Body of pancreas (tissue), 4 donors: ENCODE measurements at regions not wholly inside any gene's neighbourhood (a gene's known extent, or its start where the extent isn't known, plus 50 kb on each side); places are given as distances from the start of the nearest gene placed in this dataset.

Experiments used
- ATAC-seq: fragments of 150-250 bp; one replicate; pipeline ENCODE4 v1.9.1; 2016
- DNase-seq, 4 donors: peaks; one replicate each; pipeline ENCODE4 v3.0.0-alpha.2; 2019
- H3K27ac ChIP-seq, 4 donors: fragments of 200-600 bp; sonication (generic); 1 replicate in 3 of 4; 2 replicates in 1 of 4; pipeline versions ENCODE4 v1.5.1 to v1.6.1; 2016 to 2019; ENCODE audit warnings: mild to moderate bottlenecking in 1 of 4, mixed read lengths in 1 of 4, moderate library complexity in 1 of 4
- H3K27me3 ChIP-seq, 2 donors: fragments of 200-600 bp; sonication (generic); one replicate each; pipeline ENCODE4 v1.6.0; 2016; ENCODE audit warnings: mild to moderate bottlenecking in 1 of 2
- H3K36me3 ChIP-seq, 2 donors: fragments of 200-600 bp; sonication (generic); replicated peaks in 1 of 2; 2 replicates each; pipeline ENCODE4 v1.5.1; 2016; ENCODE audit warnings: low read depth in 2 of 2; ENCODE audit not compliant: insufficient read depth in 1 of 2
- H3K4me1 ChIP-seq: fragments of 200-600 bp; sonication (generic); one replicate; pipeline ENCODE4 v1.6.0; 2016
- H3K4me3 ChIP-seq, 2 donors: fragments of 200-600 bp; sonication (generic); 1 replicate in 1 of 2; 2 replicates in 1 of 2; pipeline ENCODE4 v1.5.1; 2016 to 2019
- H3K9me3 ChIP-seq, 3 donors: fragments of 200-600 bp; sonication (generic); 1 replicate in 2 of 3; 2 replicates in 1 of 3; pipeline ENCODE4 v1.5.1; 2016
- POLR2A ChIP-seq, 3 donors: fragments of 450-650 bp; IDR thresholded peaks; one replicate each; pipeline ENCODE4 v1.6.1; 2016; ENCODE audit warnings: antibody characterized with exemption in 3 of 3, mild to moderate bottlenecking in 2 of 3
- WGBS, 2 donors: methylation state at CpG; one replicate each; pipeline ENCODE4 v1.1.5; 2017; 5-methylcytosine and 5-hydroxymethylcytosine counted together
- intact Hi-C: fragments of 100-400 bp; cut with DNase I; formaldehyde crosslinking; loops from one replicate; pipeline ENCODE4 v1.15.1; 2023
- TF ChIP-seq, protein P1 (sequence below), 7 experiments: fragments of 450-650 bp in 4 of 7; fragments of 200-600 bp in 3 of 7; sonication (generic) in 3 of 7; IDR thresholded peaks; one replicate each; pipeline ENCODE4 v1.5.1; 2016 to 2019; ENCODE audit warnings: antibody characterized with exemption in 7 of 7

GRCh38 chr4:81621490-81621889 is 149.8 kb upstream of the RASGEF1B start:
- intact Hi-C loops, result no loop called here
- Histone ChIP-seq H3K4me3 (no peak overlapping the region), H3K27ac (no peak overlapping the region), H3K9me3 (no peaks in the 10 kb centered on the region), H3K4me1 (peaks cover 13% of the 10 kb centered on the region), H3K36me3 (no peaks in the 10 kb centered on the region), H3K27me3 (no peaks in the 10 kb centered on the region)
- TF ChIP-seq, protein P1, sequence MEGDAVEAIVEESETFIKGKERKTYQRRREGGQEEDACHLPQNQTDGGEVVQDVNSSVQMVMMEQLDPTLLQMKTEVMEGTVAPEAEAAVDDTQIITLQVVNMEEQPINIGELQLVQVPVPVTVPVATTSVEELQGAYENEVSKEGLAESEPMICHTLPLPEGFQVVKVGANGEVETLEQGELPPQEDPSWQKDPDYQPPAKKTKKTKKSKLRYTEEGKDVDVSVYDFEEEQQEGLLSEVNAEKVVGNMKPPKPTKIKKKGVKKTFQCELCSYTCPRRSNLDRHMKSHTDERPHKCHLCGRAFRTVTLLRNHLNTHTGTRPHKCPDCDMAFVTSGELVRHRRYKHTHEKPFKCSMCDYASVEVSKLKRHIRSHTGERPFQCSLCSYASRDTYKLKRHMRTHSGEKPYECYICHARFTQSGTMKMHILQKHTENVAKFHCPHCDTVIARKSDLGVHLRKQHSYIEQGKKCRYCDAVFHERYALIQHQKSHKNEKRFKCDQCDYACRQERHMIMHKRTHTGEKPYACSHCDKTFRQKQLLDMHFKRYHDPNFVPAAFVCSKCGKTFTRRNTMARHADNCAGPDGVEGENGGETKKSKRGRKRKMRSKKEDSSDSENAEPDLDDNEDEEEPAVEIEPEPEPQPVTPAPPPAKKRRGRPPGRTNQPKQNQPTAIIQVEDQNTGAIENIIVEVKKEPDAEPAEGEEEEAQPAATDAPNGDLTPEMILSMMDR (IDR thresholded peaks at IDR 0.05), result no peak
- no peak for TF ChIP-seq POLR2A (IDR thresholded peaks at IDR 0.05)
- no peak for ATAC-seq
- no peak for DNase-seq
- WGBS, 2 donors, result 50% methylated on average over 2 of the region's 2 CpGs

DNA sequence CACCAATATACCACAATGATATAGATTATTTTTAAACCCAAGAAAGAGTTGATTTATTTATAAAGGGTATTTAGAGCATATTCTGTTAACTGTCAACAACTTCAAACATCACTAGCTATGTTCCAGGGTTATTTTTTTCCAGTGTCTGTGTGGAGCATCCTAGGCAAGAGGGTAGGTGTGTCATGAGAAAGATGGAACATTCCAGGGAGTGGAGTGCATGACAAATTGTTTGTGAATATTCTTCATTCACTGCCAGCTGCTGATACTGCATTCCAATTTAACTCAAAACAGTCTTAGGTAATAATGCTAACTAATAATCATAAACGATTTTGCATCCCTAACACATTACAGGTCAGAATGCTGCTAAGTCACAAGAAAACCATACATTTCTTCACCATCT is 148.7 kb upstream of the RASGEF1B start:
- no peaks in the 10 kb centered on the region for H3K27me3 ChIP-seq
- H3K9me3 ChIP-seq, result no peaks in the 10 kb centered on the region
- H3K36me3 ChIP-seq, result no peaks in the 10 kb centered on the region
- 44 to 89% methylated on average over 1 of the region's 1 CpG for WGBS, 2 donors
- no peak overlapping the region for H3K27ac ChIP-seq
- ATAC-seq, result no peak
- H3K4me3 ChIP-seq, result no peak overlapping the region
- intact Hi-C loops, result no loop called here
- TF ChIP-seq POLR2A (IDR thresholded peaks at IDR 0.05), result no peak
- H3K4me1 ChIP-seq, result peaks cover 13% of the 10 kb centered on the region
- no peak for DNase-seq

- Histone ChIP-seq H3K27me3 (no peaks in the 10 kb centered on the region), H3K4me3 (no peak overlapping the region), H3K9me3 (no peaks in the 10 kb centered on the region), H3K36me3 (no peaks in the 10 kb centered on the region), H3K4me1 (peaks cover 2% of the 10 kb centered on the region), H3K27ac (no peak overlapping the region)
- TF ChIP-seq POLR2A (IDR thresholded peaks at IDR 0.05), result no peak
- TF ChIP-seq, protein P1 (IDR thresholded peaks at IDR 0.05), result no peak
- ATAC-seq (no peak), DNase-seq (no peak)
- WGBS, 2 donors, result 73 to 83% methylated on average over 1 of the region's 1 CpG
- intact Hi-C loops, result no loop called here
These were observed 145.8 kb upstream of the RASGEF1B start for GRCh38 chr4:81617545-81617944.

- H3K9me3 ChIP-seq, result no peaks in the 10 kb centered on the region
- no peak for DNase-seq
- no peaks in the 10 kb centered on the region for H3K36me3 ChIP-seq
- no peaks in the 10 kb centered on the region for H3K27me3 ChIP-seq
- H3K27ac ChIP-seq, result no peak overlapping the region
- no peak for ATAC-seq
- 60 to 77% methylated on average over 3 of the region's 3 CpGs for WGBS, 2 donors
- intact Hi-C loops, result no loop called here
- TF ChIP-seq, protein P1 (IDR thresholded peaks at IDR 0.05), result no peak
- TF ChIP-seq POLR2A (IDR thresholded peaks at IDR 0.05), result no peak
- no peaks in the 10 kb centered on the region for H3K4me1 ChIP-seq
- H3K4me3 ChIP-seq, result no peak overlapping the region
These were observed 139.5 kb upstream of the RASGEF1B start for GRCh38 chr4:81611221-81611620.

- H3K36me3 ChIP-seq, result no peaks in the 10 kb centered on the region
- no peaks in the 10 kb centered on the region for H3K4me1 ChIP-seq
- no peaks in the 10 kb centered on the region for H3K27me3 ChIP-seq
- H3K27ac ChIP-seq, result no peak overlapping the region
- TF ChIP-seq, protein P1 (IDR thresholded peaks at IDR 0.05), result no peak
- TF ChIP-seq POLR2A (IDR thresholded peaks at IDR 0.05), result no peak
- no peak for ATAC-seq
- no peak for DNase-seq
- H3K4me3 ChIP-seq, result no peak overlapping the region
- H3K9me3 ChIP-seq, result no peaks in the 10 kb centered on the region
- WGBS, 2 donors, result 76 to 78% methylated on average over 2 of the region's 2 CpGs
- intact Hi-C loops, result no loop called here
These were observed 138.1 kb upstream of the RASGEF1B start for GRCh38 chr4:81609844-81610243.
